Smooth muscle cell (in vitro differentiated cells): ENCODE measurements at regions not wholly inside any gene's neighbourhood (a gene's known extent, or its start where the extent isn't known, plus 50 kb on each side); places are given as distances from the start of the nearest gene placed in this dataset.
"Not testable (repeated sequence)": the region's sequence is repeated elsewhere in the genome, so short reads cannot be mapped to it uniquely, and the experiment has no call there.

Source experiments
- DNase-seq: peaks from one replicate; lab custom pipeline; 2025; ENCODE audit not compliant: unreplicated experiment; lab: John Stamatoyannopoulos, UW
- H2AFZ ChIP-seq: fragments of 200-600 bp; sonication (generic); 2 replicates; pipeline ENCODE4 v1.6.0; 2016; ENCODE audit warnings: antibody characterized with exemption, low read depth, mild to moderate bottlenecking
- H3F3A ChIP-seq: fragments of 200-600 bp; sonication (generic); 2 replicates; pipeline ENCODE4 v1.6.0; 2017; ENCODE audit warnings: antibody characterized with exemption, low read depth
- H3K27ac ChIP-seq: fragments of 200-600 bp; sonication (generic); 2 replicates; pipeline ENCODE4 v1.5.1; 2016; ENCODE audit warnings: low read depth, mild to moderate bottlenecking
- H3K27me3 ChIP-seq: fragments of 200-600 bp; sonication (generic); 2 replicates; pipeline ENCODE4 v1.6.1; 2016; ENCODE audit warnings: low read depth, mild to moderate bottlenecking
- H3K36me3 ChIP-seq: fragments of 200-600 bp; sonication (generic); 2 replicates; pipeline ENCODE4 v1.5.1; 2016; ENCODE audit warnings: low read depth
- H3K4me1 ChIP-seq: fragments of 200-600 bp; sonication (generic); 2 replicates; pipeline ENCODE4 v1.5.1; 2016; ENCODE audit warnings: low read depth
- H3K4me2 ChIP-seq: fragments of 200-600 bp; sonication (generic); 2 replicates; pipeline ENCODE4 v1.6.0; 2016; ENCODE audit warnings: mild to moderate bottlenecking
- H3K4me3 ChIP-seq: fragments of 200-600 bp; sonication (generic); 2 replicates; pipeline ENCODE4 v1.5.1; 2016; ENCODE audit warnings: mild to moderate bottlenecking
- H3K79me2 ChIP-seq: fragments of 200-600 bp; sonication (generic); 2 replicates; pipeline ENCODE4 v1.6.0; 2016; ENCODE audit warnings: low read depth, mild to moderate bottlenecking
- H3K9ac ChIP-seq: fragments of 200-600 bp; sonication (generic); 2 replicates; pipeline ENCODE4 v1.6.0; 2016; ENCODE audit warnings: low read depth
- H3K9me3 ChIP-seq: fragments of 200-600 bp; sonication (generic); replicated peaks from 2 replicates; pipeline ENCODE4 v1.5.1; 2016; ENCODE audit warnings: low read depth
- H4K20me1 ChIP-seq: fragments of 200-600 bp; sonication (generic); 2 replicates; pipeline ENCODE4 v1.6.0; 2016; ENCODE audit warnings: low read depth
- WGBS: methylation state at CpG from one replicate; pipeline ENCODE4 v1.1.7; 2016; ENCODE audit warnings: low lambda C conversion rate; 5-methylcytosine and 5-hydroxymethylcytosine counted together
- TF ChIP-seq, protein P1 (sequence below): fragments of 200-600 bp; sonication (generic); IDR thresholded peaks from 2 replicates; pipeline ENCODE4 v1.5.1; 2017; ENCODE audit warnings: borderline replicate concordance, mild to moderate bottlenecking, antibody characterized with exemption; ENCODE audit not compliant: insufficient read depth, poor library complexity, severe bottlenecking

GRCh38 chr6:92683748-92684147 lies 735.6 kb downstream of the EPHA7 start:
- H3K79me2 ChIP-seq: no peaks in the 10 kb centered on the region
- peak overlapping the region; percentile 6 for H3K4me2 ChIP-seq
- H3F3A ChIP-seq: no peaks in the 10 kb centered on the region
- WGBS: 92% methylated on average over 2 of the region's 2 CpGs
- TF ChIP-seq, protein P1, sequence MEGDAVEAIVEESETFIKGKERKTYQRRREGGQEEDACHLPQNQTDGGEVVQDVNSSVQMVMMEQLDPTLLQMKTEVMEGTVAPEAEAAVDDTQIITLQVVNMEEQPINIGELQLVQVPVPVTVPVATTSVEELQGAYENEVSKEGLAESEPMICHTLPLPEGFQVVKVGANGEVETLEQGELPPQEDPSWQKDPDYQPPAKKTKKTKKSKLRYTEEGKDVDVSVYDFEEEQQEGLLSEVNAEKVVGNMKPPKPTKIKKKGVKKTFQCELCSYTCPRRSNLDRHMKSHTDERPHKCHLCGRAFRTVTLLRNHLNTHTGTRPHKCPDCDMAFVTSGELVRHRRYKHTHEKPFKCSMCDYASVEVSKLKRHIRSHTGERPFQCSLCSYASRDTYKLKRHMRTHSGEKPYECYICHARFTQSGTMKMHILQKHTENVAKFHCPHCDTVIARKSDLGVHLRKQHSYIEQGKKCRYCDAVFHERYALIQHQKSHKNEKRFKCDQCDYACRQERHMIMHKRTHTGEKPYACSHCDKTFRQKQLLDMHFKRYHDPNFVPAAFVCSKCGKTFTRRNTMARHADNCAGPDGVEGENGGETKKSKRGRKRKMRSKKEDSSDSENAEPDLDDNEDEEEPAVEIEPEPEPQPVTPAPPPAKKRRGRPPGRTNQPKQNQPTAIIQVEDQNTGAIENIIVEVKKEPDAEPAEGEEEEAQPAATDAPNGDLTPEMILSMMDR: no peak
- H3K4me3 ChIP-seq: no peak overlapping the region
- H3K36me3 ChIP-seq: no peaks in the 10 kb centered on the region
- H3K9me3 ChIP-seq: no peaks in the 10 kb centered on the region
- no peaks in the 10 kb centered on the region for H3K4me1 ChIP-seq
- DNase-seq: no peak
- no peak overlapping the region for H2AFZ ChIP-seq
- H3K9ac ChIP-seq: no peak overlapping the region
- no peaks in the 10 kb centered on the region for H4K20me1 ChIP-seq
- H3K27ac ChIP-seq: no peak overlapping the region
- H3K27me3 ChIP-seq: no peaks in the 10 kb centered on the region

GRCh38 chr6:92682516-92683398 lies 736.6 kb downstream of the EPHA7 start:
- TF ChIP-seq, protein P1: no peak
- Histone ChIP-seq H4K20me1 (no peaks in the 10 kb centered on the region), H3K79me2 (no peaks in the 10 kb centered on the region), H3K4me3 (no peak overlapping the region), H3K4me2 (no peak overlapping the region), H3K27ac (no peak overlapping the region), H3F3A (no peaks in the 10 kb centered on the region), H2AFZ (no peak overlapping the region), H3K36me3 (no peaks in the 10 kb centered on the region), H3K4me1 (no peaks in the 10 kb centered on the region), H3K27me3 (no peaks in the 10 kb centered on the region), H3K9ac (no peak overlapping the region), H3K9me3 (no peaks in the 10 kb centered on the region)
- 79% methylated on average over 4 of the region's 4 CpGs for WGBS
- DNase-seq: no peak

DNA sequence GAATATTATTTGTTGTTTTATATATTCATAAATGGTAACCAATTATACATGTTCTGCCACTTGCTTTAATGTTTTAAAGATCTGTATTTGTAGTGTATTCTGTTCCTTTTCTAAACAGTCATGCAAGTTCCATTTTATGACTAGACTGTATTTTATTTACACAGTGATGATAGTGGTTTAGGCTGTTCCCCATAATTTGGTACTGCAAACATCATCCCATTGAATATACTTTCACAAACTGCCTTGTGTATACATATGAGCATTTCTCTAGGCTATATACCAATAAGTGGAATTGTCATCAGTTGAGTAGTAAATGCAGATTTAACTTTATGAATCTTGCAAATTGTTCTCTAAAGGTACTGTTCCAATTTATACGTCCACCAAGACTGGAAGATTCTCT lies 738.0 kb downstream of the EPHA7 start:
- Histone ChIP-seq H3K4me1 (no peaks in the 10 kb centered on the region), H2AFZ (no peak overlapping the region), H3F3A (no peaks in the 10 kb centered on the region), H3K4me3 (no peak overlapping the region), H3K36me3 (no peaks in the 10 kb centered on the region), H3K9me3 (no peaks in the 10 kb centered on the region), H3K9ac (no peak overlapping the region), H3K27me3 (no peaks in the 10 kb centered on the region), H3K4me2 (no peak overlapping the region), H3K79me2 (no peaks in the 10 kb centered on the region), H3K27ac (no peak overlapping the region), H4K20me1 (no peaks in the 10 kb centered on the region)
- DNase-seq: no peak
- TF ChIP-seq, protein P1: no peak
- WGBS: 100% methylated on average over 1 of the region's 1 CpG

GRCh38 chr6:92671462-92671861 lies 747.9 kb downstream of the EPHA7 start:
- H2AFZ ChIP-seq, H4K20me1 ChIP-seq, H3K9ac ChIP-seq, H3K4me1 ChIP-seq, H3F3A ChIP-seq, H3K4me3 ChIP-seq, H3K27ac ChIP-seq, H3K9me3 ChIP-seq, H3K36me3 ChIP-seq, H3K4me2 ChIP-seq, H3K27me3 ChIP-seq, DNase-seq, H3K79me2 ChIP-seq: not testable (repeated sequence)
